Stimulated activated CD8-positive, alpha-beta memory T cell treated with anti-CD3 and anti-CD28 coated beads, Interleukin-12 subunit alpha, Interleukin-12 subunit beta, amount 100 ng/mL, for 4 hours (primary cell): ENCODE measurements at regions not wholly inside any gene's neighbourhood (a gene's known extent, or its start where the extent isn't known, plus 50 kb on each side); places are given as distances from the start of the nearest gene placed in this dataset.

Source experiments
- DNase-seq: peaks from one replicate; pipeline ENCODE4 v3.0.0-alpha.2; 2020; ENCODE audit warnings: low read depth

DNA sequence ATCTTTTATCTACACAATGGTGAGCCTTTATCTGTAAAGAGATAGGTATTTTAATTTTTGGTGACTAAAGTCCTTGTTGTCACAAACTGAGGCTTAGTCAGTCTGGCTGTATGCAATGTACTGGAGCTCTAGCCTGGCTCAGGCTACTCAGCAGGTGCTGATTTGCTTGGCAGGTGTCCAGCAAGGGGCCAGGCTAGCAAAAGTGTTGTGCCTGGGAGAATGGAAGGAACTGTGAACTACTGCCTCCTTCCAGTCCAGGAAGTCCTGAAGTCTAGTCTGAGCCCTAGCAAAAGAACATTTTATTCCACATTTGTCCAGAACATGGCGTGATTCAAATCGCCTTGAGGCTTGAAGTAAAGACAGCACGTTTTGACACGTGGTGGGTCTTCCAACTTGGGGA is 260.5 kb downstream of the CCDC85A start:
- DNase-seq = no peak

DNA sequence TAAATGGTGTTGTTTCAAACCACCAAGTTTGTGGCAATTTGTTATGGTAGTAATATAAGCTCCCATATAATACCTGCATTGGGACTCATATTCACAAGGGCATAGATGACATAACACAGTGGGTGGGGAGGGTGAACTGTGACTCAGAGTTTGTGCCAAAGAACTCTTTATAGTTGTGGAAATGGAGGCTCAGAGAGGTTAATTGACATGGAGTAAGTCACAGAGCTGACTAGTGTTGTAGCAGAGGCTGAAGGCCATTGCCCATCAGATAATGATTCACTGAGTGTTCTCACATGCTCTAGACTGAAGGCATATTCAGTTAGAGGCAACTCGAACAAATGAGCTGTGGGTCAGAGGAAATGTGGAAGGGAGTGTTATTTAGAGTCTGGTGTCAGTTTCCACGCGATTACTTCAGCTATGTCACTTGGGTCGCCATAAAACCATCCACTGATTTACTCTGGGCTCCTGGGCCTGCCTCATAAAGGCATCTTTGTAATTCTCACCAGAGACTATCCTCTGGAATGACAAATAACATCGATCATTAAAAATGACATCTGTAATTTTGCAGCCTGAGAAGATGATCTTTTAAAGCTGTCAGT is 264.7 kb downstream of the CCDC85A start:
- no peak for DNase-seq

DNA sequence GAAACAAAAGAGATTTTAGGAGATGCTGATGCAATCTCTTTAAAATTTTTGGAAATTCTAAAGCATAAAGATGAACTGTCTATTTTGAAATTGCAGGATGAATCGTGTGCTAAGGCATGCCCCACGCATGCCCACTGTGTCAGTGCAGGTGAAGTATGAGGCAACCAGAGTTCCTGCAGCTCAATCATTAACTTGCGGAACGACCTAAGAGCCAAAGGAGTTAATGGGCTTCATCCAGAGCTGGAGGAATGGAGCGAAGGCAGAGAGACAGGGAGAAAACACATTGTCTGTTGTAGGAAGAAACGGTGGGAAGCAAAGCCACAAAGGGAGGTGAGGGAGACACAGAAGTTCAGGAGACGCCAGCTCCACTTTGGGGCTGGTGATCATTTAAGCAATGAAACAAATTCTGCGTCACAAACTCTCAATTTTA is 265.2 kb downstream of the CCDC85A start:
- no peak for DNase-seq

DNA sequence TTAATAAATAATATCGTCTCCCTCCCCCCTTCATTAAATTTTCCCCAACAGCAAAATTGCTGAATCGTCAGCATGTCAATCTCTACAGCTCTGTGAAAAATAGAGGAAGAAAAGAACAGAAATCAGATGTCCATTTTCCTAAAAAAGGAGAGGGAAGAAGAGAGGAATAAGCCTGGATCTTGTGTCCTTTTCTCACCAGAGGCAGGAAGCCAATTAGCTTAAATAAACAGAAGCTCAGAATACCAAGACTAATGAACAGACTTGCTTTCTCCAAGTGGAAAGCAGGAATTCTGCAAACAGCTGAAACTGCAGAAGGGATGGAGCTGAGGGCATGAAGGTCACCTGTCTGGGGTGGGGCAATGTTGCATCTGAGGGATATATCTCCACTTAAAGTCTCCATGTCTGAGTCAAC is 265.7 kb downstream of the CCDC85A start:
- no peak for DNase-seq

DNA sequence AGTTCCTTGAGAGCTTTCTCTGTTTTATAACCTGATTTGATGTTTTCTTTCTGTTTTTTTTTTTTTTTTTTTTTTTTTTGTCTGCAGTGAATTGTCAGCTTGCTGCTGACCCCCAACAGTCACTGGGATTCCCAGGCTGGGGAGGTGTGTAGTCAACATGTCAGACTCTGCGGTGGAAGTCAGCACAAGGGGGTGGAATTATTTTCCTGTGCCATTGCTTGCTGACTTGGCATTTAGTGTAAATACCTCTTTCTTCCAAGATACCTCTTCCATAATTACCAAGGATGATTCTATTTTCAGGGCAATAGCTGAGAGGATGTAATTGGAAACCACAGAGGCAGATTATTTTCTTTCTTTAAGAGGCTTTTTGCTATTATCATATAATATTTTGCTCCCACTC is 266.3 kb downstream of the CCDC85A start:
- no peak for DNase-seq

DNA sequence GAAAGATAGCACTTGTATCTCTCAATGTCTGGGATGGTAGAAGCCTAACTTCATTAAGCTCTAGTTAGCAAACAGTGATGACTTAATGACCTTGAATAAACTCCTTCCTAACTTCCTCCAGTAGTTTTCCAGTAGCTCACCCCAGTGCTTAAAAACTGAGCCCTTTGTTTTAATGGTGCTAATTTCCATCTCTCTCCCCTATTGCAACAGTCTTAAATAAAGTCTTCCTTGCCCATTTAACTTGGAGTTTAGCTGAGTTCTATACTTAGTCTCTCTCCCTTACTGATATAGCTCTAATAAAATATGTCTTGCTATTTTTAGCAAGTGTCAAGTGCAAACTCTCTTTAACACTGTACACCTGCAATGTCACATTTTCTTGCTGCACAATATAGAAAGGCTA is 267.0 kb downstream of the CCDC85A start:
- DNase-seq = no peak

DNA sequence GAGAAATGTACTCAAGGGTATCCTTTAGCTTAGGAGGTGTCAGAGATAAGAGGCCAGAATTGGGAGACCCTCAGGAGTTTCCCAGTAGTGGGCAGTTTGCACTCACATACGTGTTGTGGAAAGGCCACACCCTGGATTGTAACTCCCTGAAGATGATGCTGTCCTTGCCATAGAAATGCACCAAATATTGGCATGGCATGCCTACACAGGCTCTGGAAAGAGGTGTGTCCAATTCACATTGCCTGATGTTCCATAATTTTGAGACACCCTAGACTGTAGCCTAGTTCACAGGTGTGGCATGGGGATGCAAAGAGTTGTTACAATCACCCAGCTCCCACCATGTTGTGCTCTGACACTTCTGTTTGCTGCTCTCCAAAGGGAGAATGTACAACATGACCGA is 271.9 kb downstream of the CCDC85A start:
- DNase-seq = no peak

DNA sequence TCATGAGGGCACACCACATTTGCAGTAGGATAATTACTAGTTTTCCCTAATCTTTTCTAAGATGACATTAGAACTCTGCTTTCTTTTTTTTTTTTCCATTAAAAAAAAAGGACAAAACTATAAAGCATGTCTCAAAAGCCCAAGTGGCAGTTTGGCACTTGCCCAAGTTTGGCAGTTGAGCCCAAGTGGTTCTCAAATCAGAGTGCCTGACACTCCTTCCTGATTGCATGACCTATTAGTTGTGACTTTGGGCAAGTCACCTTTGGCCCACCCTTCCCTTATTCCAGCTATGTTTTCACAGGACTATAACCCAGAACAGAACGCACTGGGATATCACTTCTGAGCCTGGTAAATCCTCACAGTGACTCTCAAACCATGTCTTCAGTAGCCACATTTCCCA is 273.0 kb downstream of the CCDC85A start:
- no peak for DNase-seq

DNA sequence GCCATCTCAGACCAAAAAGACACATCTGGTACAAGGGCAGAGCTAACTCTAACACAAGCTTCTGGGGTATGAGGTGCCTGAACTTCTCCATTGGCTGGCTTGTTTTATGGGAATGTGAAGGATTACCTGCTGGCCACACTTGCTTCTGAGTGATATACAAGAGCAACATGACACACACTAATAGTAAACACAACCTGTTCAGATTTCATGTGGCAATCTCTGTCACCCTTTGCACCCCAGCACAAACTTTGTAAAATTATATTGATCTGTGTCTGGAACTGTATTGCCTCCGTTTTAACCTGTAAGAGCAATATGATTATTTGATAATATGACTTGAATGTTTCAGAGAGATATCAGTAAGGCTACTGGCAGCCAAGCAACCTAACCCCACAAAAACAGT is 276.7 kb downstream of the CCDC85A start:
- no peak for DNase-seq

DNA sequence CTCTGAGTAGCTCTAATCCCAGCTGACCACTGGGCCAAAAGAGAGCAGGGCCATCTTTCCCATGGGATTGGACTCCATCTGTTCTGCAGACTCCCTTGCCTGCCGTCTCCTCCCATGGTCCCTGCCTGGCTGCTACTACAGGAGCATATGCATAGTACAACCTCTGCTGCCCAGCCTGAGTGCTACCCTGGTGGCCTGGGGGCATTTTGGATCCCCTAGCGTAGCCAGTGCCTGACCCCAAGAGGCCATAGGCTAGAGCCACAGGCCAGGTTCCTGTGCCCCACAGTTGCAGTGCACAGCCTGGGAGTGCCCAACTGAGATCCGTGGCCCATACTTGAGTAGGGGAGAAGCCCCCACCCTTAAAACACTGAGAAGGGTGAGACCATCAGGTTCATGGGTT is 280.3 kb downstream of the CCDC85A start:
- no peak for DNase-seq

DNA sequence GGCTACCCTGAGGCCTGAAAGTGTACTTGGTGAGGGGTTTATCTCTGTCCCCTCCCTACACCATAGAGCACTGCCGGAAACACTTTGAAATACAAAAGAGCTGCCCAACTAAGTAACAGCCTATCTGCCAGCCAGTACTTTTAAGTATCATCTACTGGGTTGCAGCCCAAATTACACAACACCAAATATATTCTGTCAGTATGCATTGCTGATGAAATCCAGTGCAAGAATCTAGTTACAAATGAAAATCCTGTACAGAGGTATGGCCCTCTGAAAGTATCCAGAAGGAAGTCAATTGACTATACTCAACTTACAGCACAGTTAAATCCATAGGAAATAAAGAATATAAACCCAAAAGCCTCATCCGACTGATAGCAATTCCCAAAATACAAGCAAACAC is 280.8 kb downstream of the CCDC85A start:
- DNase-seq = no peak

DNA sequence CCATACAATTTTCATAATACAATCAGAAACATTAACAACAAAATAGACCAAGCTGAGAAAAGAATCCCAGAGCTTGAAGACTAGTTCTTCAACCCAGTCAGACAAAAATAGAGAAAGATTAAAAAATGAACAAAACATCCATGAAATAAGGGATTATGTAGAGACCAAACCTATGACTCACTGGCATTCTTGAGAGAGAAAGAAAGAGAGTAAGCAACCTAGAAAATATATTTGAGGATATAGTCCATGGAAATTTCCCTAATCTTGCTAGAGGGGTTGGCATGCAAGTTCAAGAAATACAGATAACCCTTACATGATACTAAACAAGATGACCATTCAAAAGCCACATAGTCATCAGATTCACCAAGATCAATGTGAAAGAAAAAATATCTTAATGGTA is 281.7 kb downstream of the CCDC85A start:
- no peak for DNase-seq

DNA sequence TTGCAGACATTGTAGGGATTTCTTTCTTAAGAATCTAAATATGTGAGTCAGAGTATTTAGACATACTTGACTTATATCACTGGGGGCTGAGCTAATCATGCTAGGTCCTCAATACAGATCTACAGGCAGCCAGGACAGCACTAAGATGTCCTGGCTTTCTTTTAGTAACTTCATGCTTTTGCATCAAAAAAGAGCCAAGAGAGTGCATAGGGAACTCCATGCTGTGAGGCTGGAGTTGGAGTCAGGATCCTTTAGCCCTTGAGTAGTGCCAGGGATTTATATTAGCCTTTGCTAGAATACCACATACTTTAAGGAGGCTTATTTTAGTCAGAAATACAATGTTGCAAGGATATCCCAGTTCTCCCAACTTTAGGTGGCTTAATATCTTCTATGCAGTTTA is 289.7 kb downstream of the CCDC85A start:
- no peak for DNase-seq

DNA sequence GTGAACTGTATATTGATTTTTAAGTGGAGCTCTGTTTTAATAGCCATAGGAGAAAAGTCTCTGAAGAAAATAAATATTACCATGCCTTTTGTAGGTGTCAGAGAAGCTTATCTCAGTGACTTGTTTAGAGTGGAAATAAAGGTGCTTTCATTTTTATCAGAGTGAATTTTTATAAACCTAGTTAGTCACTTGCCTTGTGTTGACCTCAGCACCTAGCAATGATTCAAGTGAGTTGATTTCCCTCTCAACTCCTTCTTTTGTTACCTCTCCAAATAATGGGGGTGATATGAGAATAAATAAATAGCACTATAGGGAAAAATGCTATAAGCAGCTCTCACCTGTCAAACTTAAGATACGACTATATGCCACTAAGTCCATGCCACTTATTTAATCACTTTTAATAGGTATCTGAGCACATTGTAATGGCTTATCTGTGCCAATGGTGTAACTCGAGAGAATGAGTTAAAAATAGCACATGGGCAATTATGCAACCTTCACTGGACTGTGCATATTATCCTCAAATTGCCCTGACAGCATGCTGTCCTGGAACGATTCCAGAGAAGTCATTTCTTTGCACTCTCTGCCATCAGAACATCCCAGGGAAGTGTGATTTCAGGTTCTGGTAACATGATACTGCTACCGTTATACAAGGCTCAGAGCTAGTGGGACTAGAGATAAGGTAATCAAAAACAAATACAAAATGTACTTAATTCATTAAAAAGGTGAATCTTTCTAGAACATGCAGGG is 290.8 kb downstream of the CCDC85A start:
- no peak for DNase-seq

DNA sequence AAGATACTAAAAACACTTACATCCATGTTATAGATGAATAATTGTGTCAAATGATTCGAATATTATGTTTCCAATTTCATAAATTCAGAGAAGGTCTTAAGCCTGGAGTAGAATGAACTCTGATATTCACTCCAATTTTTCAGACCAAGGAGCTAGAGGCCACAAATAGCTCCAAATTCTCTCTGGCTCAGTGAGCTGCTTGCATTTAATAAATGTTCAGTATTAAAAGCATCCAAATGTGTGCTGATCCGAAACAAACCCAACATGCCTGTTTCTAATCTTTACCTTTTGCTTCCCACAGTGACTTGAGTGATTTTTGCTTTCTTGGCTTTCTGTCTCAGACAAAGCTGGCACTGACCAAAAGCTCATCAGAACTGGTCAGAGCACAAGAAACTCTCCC is 291.4 kb downstream of the CCDC85A start:
- no peak for DNase-seq

DNA sequence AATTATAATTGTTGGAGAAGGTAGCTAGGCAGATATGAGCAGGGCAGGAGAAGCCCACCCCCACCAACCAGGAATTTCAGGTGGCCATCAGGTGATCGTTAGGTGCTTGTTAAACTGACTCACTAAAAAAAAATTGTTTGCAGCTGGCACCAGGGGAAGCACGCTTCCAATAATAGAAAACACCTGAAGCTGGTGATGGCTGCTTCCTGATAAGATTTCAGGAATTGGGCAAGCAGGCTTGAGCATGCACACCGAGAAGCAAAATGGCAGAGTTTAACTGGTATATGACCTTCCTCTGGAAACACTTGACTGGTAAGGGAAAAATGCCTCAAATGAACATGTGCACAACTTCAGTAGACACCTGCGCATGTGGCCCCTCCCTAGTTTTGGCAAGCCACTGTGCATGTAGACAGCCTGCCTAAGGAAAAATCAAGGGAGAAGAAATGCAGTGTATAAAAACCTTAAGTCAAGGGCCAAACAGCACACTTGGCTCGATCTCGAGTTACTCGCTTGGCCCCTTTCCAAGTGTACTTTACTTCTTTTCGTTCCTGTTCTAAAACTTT is 292.8 kb downstream of the CCDC85A start:
- DNase-seq = no peak

DNA sequence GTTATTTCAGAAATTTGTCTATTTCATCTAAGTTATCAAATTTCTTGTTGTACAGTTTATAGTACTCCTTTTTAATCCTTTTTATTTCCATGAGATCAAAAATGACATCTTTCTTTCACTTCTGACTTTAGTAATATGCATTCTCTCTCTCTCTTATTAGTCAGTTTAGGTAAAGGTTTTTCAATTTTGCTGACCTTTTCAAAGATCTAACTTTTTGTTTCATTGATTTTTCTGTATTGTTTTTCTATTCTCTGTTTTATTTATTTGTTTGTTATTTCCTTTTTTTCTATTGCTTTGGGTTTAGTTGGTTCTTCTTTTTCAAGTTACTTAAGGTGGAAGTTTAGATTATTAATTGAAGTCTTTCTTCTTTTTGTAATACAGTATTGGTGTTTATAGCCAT is 294.2 kb downstream of the CCDC85A start:
- DNase-seq = no peak

DNA sequence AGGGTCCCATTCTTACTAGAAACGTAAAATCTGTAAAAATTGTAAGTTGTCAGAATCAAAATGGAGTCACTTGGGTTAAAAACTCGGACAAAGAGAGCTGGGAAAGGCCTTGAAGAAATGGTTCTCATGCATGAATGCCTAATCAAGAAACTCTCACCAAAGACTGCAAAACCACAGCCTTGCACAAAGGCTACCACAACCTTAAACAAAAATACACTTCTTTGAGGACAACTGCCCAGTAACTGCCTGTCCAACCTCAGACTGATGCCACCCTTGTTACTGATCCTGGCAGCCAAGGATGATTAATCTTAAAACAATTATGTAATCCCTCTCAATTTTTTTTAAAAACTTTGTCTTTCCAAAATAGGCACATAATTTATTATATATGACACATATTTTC is 299.3 kb downstream of the CCDC85A start:
- no peak for DNase-seq

DNA sequence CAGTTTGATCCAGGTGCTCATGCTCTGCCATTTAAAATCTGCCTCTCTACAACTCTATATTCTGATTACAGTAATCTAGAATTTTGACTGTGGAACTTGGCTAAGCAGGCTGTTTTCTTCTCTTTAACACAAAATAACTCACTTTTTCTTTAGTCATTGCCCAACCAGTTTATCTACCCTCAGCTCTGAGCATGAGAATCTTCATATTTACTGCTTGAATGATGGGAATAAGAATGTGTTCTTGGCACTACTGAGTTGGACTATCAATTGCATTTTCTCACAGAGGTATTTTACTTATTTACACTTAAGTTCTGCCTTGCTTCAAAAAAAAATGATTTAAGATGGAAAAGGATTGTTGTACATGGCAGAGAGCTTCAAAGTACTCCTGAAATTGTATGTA is 301.1 kb downstream of the CCDC85A start:
- DNase-seq = no peak

DNA sequence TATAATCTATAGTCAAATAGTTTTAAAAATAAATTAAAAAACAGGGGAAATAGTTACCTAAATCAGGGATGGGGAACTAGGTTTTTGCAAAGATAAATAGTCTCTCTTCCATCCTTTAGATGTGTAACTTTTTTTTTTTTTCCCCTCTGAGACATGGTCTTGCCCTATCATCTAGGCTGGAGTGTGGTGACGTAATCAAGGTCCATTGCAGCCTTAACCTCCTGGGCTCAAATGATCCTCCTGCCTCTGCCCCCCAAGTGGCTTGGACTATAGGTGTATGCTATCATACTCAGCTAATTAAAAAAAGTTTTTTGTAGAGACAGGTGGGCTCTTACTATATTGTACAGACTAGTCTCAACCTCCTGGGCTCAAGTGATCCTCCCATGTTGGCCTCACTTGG is 316.5 kb downstream of the CCDC85A start:
- no peak for DNase-seq

DNA sequence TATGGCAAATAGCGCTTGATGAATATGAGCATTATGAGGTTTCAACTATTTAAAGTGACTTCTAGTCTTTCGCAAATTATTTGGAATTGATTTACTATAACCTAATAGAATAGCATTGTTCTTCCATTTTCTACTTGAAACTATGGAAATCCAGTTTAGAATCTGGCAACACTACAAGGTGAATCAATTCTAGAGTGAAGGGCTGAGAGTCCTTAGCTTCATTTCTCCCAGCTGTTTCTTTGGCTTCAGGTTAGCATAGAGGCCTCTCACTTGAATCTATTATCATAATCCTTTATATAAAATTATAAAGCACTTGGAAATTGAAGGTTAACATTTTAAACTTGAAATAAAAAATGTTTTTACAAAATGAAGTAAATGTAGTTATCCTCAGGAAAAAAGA is 318.8 kb downstream of the CCDC85A start:
- DNase-seq = no peak

DNA sequence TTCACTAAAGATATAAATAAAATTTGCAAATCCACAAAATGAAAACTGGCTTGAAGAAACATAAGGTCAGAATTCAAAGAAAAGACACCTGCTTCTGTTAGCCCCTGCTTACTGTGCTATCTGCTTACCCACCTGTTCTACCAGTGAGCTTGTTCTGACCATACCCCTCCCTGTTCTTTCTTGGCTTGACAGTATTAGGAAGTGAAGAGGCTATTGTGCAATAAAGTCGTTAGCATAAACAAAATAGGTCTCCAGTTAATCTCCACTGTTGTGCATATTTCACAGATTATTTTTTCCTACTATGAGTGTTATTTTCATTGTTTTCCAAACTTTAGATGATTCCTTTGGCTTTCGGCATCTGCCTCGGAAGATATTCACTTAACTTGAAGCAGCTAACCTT is 322.1 kb downstream of the CCDC85A start:
- no peak for DNase-seq

DNA sequence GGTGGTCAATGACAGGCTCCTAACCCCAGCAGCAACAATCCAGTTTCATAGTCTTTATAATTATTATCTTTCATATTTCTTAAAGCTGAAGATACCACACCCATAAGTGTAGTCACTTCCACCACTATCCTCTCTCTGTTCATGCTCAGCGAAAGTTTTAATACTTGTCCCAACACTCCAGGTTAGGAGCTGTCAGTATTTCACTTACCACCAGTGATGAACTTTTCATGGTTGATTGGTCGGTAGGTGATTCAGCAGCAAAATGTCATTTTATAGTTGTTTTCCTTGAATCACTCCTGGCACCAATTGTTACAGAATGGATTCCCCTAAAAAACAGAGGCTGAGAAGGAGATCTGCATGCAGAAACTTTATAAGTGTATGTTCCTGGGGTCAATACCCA is 324.9 kb downstream of the CCDC85A start:
- DNase-seq = no peak

DNA sequence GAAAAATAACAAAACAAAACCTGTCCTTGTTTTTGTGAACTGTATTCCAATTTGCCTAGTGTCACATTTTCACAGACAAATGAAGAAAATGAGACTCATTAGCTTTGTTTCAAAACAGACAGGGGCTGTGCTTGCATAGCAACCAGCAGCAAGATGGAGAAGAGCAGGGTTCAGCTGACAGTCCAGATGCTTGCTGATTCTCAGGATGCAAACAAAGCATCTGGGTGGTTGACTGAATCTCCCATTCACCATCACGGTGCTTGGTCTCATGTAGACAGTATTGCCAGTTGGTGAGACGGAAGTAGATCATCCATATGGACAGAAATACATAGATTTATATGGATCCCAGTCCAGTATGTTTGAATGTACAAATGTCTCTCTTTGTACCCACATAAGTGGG is 326.8 kb downstream of the CCDC85A start:
- DNase-seq = no peak
